NCI-H82 (cell line): ENCODE measurements at regions not wholly inside any gene's neighbourhood (a gene's known extent, or its start where the extent isn't known, plus 50 kb on each side); places are given as distances from the start of the nearest gene placed in this dataset.

Source experiments
- DNase-seq: peaks from one replicate; lab custom pipeline; 2025; lab: John Stamatoyannopoulos, UW

- no peak for DNase-seq
Observed at GRCh38 chr6:159479146-159479545, 213.9 kb downstream of the SOD2 start.

DNA sequence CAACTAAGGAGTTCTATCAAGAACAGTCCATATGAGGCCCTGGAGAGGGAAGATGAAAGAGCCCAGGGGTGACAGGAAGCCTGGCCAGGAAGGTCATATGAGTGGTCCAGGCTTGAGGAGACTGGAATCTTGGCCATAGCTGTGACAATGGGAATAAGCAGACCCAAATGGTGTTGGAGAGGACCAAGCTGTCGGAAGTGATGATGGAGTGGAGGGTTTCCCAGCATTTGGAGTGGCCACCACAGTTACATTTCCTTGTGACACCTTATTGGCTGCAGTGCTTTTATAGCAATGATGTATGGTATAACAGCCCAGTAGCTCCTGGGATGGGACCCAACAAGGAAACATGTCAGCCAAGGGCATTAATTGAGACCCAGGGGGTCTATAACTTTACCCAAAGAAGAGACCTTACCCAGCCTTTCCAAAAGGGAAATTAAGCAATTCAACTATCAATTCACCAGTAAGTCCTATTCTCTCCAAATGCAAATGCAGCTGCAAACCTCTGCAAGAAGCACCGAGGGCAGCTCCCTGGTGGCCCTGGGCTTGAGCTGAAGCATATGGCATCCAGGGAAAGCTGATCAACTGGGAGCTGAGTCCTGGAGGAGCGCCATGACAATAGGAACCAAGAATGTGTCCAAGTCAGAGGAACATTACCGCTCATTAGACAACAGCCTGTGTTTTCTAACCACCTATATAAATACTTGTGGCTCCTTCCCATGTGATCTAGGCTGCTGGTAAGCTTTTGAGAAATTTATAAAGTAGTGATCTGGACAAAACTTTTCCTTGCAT lies 219.4 kb downstream of the SOD2 start:
- DNase-seq: no peak

DNA sequence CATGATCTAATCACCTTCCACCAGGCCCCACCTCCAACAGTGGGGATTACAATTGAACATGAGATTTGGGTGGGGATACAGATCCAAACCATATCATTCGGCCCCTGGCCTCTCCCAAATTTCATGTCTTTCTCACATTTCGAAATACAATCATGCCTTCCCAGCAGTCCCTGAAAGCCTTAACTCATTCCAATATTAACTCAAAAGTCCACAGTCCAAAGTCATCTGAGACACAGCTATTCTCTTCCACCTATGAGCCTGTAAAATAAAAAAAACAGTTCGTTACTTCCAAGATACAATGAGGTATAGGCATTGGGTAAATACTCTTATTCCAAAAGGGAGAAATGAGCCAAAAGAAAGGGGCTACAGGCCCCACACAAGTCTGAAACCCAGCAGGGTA lies 222.6 kb downstream of the SOD2 start:
- DNase-seq: no peak

GRCh38 chr6:159469443-159469842 lies 223.6 kb downstream of the SOD2 start:
- no peak for DNase-seq

DNA sequence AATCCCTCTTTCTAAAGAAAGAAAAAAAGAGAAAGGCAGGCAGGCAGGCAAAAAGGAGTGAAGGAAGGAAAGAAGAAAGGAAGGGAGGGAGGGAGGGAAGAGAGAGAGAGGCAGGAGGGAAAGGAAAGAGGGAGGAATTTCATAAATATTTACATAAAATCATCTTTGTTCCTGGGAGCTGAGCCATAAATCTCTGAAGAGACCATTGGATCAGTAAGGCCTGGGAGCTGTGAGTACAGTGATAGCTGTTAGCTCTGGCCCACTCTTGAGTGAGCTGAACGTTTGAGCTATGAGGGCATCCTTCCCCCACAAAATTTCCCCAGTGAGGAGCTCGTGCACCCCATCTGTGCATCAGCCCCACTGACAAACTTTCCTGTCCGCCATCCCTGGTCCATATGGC lies 224.0 kb downstream of the SOD2 start:
- DNase-seq: no peak

GRCh38 chr6:159467473-159468041 lies 225.5 kb downstream of the SOD2 start:
- DNase-seq: no peak

- DNase-seq: no peak
Observed at GRCh38 chr6:159466926-159467325, 226.1 kb downstream of the SOD2 start.

DNA sequence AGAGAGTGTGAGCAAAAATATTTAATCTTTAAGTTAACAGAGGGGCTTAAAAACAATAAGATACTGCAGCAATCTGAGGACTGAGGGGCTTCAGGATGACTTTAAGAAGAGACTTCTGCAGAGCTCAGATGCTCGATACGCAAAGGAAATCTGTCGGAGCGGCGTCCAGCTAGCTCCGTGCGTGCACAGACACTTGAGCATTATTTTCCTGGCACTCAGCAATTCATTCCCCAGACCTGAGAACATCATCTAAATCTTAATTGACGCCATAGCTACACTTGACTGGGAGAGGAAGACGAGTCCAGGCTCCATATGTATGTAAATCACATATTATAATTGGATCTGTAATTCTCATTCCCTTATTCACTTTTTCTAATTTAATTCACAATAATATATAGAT lies 228.2 kb downstream of the SOD2 start:
- DNase-seq: no peak

GRCh38 chr6:159463119-159463829 lies 229.8 kb downstream of the SOD2 start:
- peak; percentile 33 for DNase-seq

DNA sequence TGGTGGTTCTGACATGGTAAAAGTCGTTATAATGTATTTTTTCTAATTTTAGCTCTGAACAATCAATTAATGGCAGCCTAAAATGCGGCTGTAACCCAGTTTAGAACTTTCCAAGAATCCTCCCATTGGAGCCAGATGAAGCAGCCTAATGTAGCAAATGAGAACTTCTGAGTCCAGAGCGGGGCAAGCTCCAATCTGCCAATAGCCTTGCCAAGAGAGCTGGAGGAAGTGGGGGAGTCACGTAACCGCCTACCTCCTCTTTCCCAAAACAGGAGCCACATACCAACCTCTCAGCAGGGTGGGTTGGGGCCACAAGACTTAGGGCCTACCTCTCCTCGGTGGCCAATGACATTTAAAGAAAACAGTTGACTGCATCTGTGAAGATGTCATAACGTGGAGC lies 230.6 kb downstream of the SOD2 start:
- DNase-seq: no peak

GRCh38 chr6:159461998-159462397 lies 231.0 kb downstream of the SOD2 start:
- DNase-seq: no peak

DNA sequence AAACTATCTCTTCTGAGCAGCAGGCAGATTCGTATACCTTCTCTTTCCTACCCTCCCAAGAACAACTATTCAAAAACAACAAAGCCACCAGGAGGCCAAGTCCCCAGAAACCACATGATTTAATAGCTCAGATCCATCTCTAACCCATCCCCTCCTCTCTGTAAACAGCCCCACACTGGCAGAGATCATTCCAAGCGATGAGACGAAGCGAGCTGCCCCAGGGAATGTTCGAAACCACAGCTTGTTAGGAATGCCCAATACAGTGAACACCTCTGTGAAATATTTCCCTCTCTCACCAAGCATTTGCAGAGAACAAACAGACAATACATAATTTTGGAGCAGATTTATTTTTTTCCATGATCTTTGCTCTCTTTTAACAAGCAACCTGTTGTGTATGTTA lies 231.8 kb downstream of the SOD2 start:
- no peak for DNase-seq

DNA sequence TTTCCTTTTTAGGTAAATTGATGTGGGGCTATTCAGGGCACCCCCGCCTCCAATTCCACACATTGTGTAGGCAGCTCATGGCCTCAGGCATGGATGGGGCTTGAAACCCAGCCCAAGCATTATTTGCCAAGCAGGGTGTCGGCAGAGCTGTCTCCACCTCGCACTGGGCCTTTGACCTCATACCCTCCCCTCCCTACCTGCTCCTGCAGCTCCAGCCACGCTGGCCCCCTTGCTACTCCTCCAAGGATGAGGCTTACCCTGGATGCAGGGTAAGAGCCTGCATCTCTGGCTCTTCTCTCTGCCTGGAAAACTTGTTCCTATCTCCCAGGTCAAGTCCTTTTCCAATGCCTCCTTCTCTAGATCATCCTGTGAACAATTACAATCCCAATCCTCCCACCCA lies 232.6 kb downstream of the SOD2 start:
- no peak for DNase-seq

DNA sequence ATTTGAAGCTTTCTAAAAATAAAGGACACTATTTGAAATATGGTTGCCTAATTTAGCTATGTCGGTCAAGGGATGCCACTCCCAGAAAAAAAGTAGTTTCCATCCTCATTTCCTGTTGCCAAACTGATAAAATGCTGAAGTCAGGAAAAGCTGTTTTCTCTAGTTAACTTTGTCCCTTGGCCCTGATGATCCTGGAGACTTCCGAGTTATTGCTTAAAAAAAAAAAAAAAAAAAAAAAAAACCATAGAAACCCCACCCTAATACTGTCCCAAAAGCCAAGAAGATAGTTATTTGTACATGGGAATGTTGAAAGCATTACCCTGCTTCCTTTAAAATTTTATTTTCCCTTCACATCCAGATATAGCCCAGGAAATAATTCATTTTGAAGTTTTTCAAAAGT lies 236.7 kb downstream of the SOD2 start:
- no peak for DNase-seq

GRCh38 chr6:159455700-159456274 lies 237.3 kb downstream of the SOD2 start:
- no peak for DNase-seq

DNA sequence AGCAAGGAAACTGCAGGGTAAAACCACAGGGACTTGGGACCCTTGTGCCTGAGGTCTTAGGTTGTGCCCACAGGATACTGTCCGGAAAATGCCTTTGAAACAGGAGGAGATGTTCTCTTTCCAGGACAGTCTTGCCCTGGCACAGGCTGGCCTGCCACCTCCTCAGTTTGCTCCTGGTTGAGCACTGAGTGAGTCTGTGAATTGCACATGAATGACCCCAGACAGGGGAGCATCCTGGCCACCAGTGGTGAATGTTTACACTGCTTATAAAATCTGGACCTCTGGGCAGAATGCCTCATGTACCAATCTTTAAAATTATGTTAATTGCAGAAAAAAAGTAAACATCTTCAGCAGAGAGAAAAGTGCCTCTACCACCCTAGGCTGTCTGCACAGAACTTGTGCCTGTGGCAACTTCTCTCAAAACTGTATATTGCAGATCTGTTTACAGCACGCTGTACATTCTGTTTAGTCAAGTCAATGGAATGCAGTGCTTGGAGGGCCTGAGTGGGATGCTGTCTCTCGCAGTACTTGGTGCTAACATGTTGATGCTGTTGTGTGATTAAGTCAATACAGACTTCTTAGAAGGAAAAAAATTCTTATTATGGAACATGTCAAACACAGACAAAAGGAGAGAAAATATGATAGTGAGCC lies 242.1 kb downstream of the SOD2 start:
- no peak for DNase-seq

DNA sequence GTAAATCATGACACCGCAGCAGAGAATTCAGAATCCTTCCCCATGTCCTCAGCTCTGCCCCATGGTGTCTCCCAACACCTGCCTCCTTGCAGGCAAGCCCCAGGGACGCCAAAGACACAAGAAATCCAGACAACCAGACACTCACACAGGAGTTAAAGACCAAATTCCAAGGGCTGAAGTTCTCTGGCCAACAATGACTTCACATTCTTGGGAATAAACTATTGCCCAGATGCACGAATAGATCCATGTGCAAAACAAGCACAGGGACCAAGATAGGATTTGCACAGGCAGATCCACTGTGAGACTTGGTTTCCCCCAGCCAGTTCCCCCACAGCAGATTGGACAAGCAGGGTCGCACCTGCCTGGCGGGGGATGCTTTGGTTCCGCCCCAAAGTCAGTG lies 246.7 kb downstream of the SOD2 start:
- DNase-seq: no peak

- no peak for DNase-seq
Observed at GRCh38 chr6:159445351-159445750, 247.7 kb downstream of the SOD2 start.

- no peak for DNase-seq
Observed at GRCh38 chr6:159444056-159444760, 248.8 kb downstream of the SOD2 start.

GRCh38 chr6:159443417-159443920 lies 249.6 kb downstream of the SOD2 start:
- DNase-seq: no peak

- no peak for DNase-seq
Observed at GRCh38 chr6:159441704-159441981, 251.4 kb downstream of the SOD2 start.
